Superior temporal gyrus (tissue), 1 donor: ENCODE measurements at regions not wholly inside any gene's neighbourhood (a gene's known extent, or its start where the extent isn't known, plus 50 kb on each side); places are given as distances from the start of the nearest gene placed in this dataset.

Experiments
- DNase-seq: peaks from one replicate; pipeline ENCODE4 v3.0.0-alpha.2; 2016; ENCODE audit errors: extremely low spot score

DNA sequence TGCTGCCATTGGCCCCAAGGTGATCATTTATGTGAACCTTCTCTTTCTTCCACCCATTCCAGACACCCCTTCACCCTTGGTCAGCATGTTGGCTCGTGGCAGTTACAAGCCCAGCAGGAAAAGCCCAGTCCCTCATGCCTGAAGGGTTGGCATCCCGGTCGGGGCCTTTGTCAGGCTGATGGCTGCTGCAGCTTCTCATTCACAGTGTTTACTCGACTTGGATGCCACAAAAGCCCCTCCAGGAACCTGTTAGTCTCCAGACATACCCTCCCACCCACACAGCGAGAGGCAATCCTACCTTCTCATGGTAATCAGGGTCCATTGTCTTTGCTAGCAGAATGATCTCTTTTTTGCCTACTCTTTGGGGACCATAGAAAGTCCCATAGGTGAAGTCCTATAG is 200.8 kb upstream of the PFKP start:
- no peak for DNase-seq

DNA sequence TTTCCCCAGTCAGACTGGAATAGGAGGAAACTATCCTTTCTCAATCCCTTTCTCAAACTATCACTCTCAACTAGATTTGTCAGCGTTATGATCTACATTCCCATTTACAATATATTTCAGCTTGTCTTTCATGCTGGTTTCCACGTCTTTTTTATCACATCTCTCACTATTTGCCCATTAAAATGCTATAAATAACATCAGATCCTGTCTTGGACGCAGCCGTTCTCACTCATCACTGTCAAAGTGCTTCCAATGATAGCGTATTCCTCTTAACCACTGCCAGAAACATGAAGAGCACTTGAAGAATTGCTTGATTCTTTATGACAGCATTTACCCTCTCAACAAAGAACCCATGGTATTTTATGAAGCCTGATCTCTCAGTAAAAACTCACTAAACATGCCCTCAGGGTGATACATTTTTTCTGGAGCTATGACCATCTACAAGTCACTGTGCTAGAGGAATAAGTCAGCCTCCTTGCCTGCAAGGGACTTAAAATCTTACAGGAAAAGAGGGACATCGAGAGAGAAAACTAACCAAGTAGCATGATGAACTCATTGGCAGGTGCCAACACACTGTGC is 205.6 kb upstream of the PFKP start:
- DNase-seq, result no peak

DNA sequence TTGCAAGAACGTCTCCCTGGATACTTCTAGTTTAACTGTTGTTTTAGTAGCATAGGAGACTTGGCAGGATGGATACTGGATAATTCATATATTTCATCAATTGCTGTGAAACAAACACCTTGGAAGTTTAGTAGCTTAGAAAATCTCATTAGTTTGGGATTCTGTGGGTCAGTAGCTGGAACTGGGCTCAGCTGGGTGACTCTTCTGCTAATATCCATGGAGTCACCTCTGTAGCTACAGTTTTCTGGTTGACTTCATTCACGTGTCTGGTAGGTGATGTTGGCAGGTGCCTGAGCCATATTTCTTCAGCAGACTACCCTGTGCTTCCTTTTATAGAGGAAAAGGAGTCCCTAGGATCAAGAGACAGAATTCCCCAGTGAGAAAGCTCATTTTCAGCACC is 208.9 kb upstream of the PFKP start:
- no peak for DNase-seq

GRCh38 chr10:2856598-2856997 is 210.8 kb upstream of the PFKP start:
- no peak for DNase-seq

DNA sequence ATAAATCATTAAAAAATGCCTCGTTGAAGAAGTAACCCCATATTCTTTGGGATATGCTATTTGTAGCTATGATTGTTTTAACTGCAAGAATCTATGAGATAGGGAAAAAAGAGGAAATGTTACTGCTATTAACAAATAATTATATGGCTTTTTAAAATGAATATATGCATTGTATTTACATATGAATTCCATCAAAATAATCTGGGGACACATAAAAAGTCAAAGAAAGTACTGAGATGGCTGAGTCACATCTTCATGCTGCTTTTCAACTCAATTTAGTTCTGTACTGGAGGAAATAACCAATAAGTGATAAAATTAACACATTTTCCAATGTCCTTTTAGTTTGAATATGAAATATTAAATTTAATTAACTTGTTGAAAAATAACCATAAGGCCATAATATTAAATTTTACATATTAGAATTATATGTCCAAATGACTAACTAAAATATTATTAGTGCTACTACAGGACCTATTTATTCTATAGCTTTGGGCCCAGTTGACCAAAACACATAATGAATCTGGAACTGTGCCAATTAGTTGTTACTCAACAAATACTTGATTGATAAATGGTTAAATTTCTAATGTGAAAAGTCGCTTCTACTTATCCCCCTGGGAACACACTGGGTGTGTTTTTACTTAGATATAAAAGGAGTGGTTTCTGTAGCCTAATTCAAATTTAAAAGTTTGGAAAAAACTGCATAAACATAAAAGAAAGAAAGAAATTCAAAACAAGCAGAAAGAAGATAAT is 214.6 kb upstream of the PFKP start:
- DNase-seq, result no peak

DNA sequence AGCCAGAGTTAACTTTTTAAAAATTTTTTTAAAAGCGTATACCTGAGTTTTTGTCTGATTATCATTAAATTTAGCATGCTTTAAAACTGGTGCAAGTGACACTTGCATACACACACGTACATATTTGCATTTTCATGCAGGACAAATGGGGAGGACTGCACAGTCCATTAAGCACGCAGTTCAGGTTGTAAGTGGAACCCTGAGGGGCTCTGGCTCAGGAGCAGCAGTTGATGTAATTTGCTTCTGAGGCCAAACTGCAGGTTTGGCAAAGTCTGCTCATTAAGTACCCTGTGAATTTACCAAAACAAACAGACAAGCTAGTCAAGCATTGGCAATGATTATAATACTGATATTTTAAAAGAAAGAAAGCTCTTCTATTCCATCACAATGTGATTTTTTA is 215.8 kb upstream of the PFKP start:
- DNase-seq, result no peak

- DNase-seq, result no peak
These were observed 217.1 kb upstream of the PFKP start for GRCh38 chr10:2850202-2850601.

GRCh38 chr10:2844925-2845324 is 222.4 kb upstream of the PFKP start:
- no peak for DNase-seq

GRCh38 chr10:2839081-2839725 is 228.1 kb upstream of the PFKP start:
- DNase-seq, result no peak

- DNase-seq, result no peak
These were observed 229.7 kb upstream of the PFKP start for GRCh38 chr10:2837674-2838073.

- no peak for DNase-seq
These were observed 230.3 kb upstream of the PFKP start for GRCh38 chr10:2836921-2837662.

DNA sequence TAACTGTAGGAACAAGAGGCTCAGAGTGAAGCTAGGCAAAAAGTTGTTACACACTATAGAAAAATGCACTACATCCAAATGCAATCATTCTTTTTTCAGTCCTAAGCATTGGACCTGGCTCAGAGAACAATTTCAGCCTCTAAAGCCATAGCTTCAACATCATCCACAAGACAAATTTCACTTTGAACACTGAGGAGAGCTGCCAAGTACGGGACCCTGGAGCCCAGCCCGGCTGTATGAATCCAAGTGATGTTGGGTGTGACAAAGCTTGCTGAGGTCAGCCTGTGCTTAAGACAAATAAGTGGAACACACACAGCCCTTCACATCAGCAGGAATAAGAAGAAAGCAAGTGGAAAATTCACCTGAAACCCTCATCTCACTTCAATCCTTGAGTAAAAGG is 233.1 kb upstream of the PFKP start:
- no peak for DNase-seq

GRCh38 chr10:2831509-2831908 is 235.8 kb upstream of the PFKP start:
- no peak for DNase-seq

DNA sequence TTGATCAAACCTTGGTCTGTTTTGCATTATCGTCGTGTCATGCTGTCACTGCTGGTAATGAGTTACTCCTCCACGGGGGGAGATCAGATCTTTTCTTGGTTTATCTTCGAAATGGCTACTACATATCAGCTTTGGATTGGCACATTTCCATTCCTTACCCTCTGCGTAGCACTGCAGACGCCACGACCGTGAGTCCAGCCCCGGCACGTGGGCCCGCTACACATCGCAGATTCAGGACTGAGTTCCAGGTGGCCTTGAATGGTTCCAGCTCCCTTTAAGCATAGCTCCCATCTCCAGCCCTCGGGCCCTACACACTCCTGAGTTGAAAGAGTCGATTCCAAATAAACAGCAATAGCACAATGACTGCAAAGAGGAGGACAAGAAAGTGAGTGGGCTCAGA is 238.6 kb upstream of the PFKP start:
- no peak for DNase-seq

DNA sequence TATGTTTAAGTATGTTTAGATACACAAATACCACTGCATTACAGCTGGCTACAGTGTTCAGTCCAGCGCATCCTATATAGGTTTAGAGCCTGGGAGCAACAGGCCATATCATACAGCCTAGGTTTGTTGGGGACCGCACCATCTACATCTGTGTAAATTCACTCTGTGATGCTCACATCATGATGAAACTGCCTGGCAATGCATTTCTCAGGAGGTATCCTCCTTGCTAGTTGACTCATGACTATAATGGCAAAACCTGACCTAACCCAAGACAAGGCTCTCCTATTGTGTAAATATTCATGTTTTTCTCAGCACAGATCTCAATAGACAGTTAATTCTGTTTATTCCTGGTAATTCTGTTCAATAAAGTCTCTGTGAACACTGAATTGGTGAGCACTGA is 240.7 kb upstream of the PFKP start:
- no peak for DNase-seq

GRCh38 chr10:2825841-2826240 is 241.5 kb upstream of the PFKP start:
- DNase-seq, result no peak

DNA sequence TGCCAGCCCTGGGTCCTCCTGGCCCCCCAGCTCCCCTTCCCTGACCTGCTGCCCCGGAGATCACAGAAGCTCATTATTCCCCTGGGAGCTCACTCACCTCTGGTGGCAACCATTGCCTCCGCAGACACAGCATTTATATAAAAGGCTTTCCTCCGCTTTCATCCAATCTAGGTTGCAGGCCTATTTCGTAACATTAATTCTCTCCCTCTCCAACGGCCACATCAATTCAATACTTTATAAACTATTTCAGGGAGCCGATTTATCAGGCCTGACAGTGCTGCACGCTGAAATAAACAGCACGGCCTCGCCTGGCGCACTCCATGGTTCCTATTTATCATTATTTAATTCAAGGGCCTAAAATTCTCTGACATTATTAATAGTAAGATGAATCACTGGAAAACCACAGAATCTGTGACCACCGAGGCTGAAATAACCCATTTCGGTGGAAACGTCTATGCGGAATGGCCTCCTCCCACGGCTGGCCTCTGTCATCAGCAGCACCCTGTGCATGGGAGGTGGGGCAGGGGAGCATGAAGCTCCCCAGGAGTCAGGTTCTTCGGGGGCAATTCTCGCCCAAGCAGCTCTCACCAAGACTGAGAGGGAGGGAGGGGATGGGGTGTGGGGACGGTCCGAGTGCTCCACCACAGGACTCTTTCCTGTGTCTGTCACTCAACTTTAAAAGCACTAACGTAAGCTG is 249.3 kb upstream of the PFKP start:
- DNase-seq, result no peak

- DNase-seq, result no peak
These were observed 253.7 kb upstream of the PFKP start for GRCh38 chr10:2813693-2814092.

DNA sequence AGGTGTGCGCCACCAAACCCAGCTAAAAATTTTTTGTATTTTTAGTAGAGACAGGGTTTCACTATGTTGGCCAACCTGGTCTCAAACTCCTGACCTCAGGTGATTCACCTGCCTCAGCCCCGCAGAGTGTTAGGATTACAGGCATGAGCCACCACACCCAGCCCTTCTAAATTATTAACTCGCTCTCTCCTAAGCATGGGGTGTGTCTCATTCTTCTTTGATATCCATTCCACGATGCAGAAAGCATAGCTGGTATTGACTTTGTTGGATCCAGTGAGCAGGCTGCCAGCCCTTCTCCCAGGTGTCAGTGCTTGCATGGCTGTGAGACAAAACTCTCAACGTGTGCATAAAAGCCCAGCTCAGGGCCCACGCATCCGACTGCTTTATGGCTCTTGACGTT is 254.1 kb upstream of the PFKP start:
- no peak for DNase-seq

DNA sequence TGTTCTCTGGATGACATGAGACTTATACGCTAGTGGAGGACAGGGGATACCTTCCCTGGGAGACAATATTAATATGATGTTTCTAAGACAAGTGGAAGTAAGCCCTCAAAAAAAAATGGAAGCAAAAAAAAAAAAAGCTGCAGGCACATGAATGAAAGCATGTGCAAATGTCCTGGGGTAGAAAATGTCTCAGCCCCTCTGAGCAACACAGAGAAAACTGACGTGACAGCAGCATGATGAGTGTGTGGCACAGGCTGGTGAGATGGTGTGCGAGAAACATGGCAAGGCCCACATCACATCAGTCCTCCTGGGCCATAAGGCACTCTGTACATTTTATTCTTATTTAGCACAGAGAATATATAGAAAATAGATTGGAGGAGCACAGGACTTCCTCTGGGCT is 254.7 kb upstream of the PFKP start:
- no peak for DNase-seq

DNA sequence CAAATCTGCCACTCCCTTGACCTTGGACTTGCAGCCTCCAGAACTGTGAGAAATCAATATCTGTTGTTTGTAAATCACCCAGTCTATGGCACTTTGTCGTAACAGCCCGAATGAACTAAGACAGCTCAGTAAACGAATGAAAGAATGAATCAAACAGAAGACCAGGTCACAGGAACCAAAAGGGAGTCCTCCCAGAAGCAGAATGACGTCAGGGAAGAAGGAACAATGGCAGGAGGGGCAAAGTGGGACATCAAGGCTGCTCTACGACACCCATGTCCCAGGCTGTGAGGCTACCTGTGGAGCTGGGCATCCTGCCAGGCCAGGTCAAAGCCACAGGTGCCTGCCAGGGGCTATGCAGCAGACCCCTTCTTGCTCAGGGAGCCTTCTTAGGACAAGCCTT is 267.2 kb upstream of the PFKP start:
- no peak for DNase-seq
